ENCODE measurements at regions not wholly inside any gene's neighbourhood (a gene's known extent, or its start where the extent isn't known, plus 50 kb on each side); places are given as distances from the start of the nearest gene placed in this dataset.

DNA sequence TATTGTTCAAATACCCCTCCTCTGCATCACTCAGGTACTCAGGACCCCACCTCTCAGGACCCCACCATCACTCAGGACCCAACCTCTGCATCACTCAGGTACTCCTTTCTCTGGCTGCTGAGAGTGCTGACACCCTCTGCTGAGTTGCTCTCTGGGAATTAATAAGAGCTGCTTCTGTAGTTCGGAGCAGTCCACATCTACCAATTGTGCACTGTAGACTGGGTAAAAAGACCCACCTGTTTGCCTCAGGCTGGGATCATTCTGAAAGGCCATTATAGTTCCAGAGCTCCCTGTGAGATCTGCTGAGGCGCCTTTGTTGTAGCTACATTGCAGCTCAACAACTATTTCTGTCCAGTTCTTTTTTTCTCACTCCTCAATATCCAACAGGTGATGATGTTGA is 276.3 kb upstream of the MYOCD start:
- Histone ChIP-seq H3K9me3 (no peaks in the 10 kb centered on the region), H3K36me3 (no peaks in the 10 kb centered on the region), H3K27me3 (no peaks in the 10 kb centered on the region), H3K4me1 (no peaks in the 10 kb centered on the region), H3K27ac (no peak overlapping the region), H3K4me3 (no peak overlapping the region)
- DNase-seq: no peak
- in situ Hi-C loops (cut with MboI; ENCODE audit: low pct_ligation_motif_present in 1 of 4, low pct_unique_long_range_greater_than_20kb in 1 of 4, low sequenced_read_pairs in 3 of 4) (no loop called here), intact Hi-C loops (cut with DNase I; ENCODE audit: low total_unique reads) (no loop called here)
- TF ChIP-seq POLR2A (IDR thresholded peaks at IDR 0.05) (no peak), POLR2AphosphoS5 (IDR thresholded peaks at IDR 0.05) (no peak), EP300 (IDR thresholded peaks at IDR 0.05; ENCODE audit: low read depth) (no peak)
- TF ChIP-seq, protein P1, sequence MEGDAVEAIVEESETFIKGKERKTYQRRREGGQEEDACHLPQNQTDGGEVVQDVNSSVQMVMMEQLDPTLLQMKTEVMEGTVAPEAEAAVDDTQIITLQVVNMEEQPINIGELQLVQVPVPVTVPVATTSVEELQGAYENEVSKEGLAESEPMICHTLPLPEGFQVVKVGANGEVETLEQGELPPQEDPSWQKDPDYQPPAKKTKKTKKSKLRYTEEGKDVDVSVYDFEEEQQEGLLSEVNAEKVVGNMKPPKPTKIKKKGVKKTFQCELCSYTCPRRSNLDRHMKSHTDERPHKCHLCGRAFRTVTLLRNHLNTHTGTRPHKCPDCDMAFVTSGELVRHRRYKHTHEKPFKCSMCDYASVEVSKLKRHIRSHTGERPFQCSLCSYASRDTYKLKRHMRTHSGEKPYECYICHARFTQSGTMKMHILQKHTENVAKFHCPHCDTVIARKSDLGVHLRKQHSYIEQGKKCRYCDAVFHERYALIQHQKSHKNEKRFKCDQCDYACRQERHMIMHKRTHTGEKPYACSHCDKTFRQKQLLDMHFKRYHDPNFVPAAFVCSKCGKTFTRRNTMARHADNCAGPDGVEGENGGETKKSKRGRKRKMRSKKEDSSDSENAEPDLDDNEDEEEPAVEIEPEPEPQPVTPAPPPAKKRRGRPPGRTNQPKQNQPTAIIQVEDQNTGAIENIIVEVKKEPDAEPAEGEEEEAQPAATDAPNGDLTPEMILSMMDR (IDR thresholded peaks at IDR 0.05): no peak
- 94% methylated on average over 2 of the region's 2 CpGs; no CpG with 5 or more reads in 1 of the 2 donors for WGBS, 2 donors (ENCODE audit: low coverage in 1 of 2)

DNA sequence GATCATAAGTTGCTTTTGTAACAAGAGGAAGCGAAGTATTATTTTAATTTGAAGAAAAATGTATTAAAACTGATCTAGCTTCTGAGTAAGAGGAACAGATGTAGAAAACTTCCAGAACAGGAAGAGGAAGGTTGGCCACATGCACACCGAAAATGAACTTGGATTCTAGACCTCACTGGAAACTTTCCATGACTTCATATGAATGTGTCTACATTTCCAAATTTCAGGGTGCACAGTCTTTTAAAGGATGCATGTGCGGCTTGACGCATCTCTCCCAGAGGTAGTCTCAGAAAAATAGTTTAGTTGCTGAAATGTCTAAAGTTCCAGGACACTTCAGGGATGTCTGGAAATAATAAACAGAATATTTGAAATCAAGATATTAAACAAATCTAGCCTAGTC is 275.1 kb upstream of the MYOCD start:
- WGBS, 2 donors (ENCODE audit: low coverage in 1 of 2): 81% methylated on average over 4 of the region's 4 CpGs
- no peak for DNase-seq
- in situ Hi-C loops (cut with MboI; ENCODE audit: low pct_ligation_motif_present in 1 of 4, low pct_unique_long_range_greater_than_20kb in 1 of 4, low sequenced_read_pairs in 3 of 4): no loop called here

DNA sequence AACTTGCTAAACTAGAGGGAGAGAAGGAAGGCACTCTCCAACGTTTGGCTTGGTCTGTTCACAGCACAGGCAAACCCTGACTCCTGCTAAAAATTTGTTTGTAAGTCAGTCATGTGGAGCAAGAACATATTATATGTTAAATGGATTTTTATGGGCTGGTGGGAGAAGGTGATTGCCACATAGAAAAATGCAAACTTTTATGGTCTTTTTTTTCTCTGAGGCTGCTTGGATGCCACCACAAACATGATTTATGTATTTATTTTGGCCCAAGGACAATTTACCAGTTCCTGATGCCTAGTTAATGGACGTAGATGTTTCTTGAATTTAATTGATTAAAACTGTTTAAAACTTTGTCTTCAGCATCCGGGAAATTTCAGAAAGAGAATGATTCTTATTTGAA is 274.2 kb upstream of the MYOCD start:
- in situ Hi-C loops (cut with MboI; ENCODE audit: low pct_ligation_motif_present in 1 of 4, low pct_unique_long_range_greater_than_20kb in 1 of 4, low sequenced_read_pairs in 3 of 4): no loop called here
- no peaks in the 10 kb centered on the region for H3K36me3 ChIP-seq
- H3K27ac ChIP-seq: no peak overlapping the region
- no peak for DNase-seq
- no peaks in the 10 kb centered on the region for H3K4me1 ChIP-seq
- intact Hi-C loops (cut with DNase I; ENCODE audit: low total_unique reads): no loop called here
- no peaks in the 10 kb centered on the region for H3K9me3 ChIP-seq
- H3K4me3 ChIP-seq: no peak overlapping the region
- H3K27me3 ChIP-seq: no peaks in the 10 kb centered on the region
- TF ChIP-seq EP300 (IDR thresholded peaks at IDR 0.05; ENCODE audit: low read depth) (no peak), POLR2AphosphoS5 (IDR thresholded peaks at IDR 0.05) (no peak), POLR2A (IDR thresholded peaks at IDR 0.05) (no peak)
- TF ChIP-seq, protein P1 (IDR thresholded peaks at IDR 0.05): no peak
- WGBS, 2 donors (ENCODE audit: low coverage in 1 of 2): 39 to 41% methylated on average over 3 of the region's 3 CpGs

More for the DNA sequence above, 275.1 kb upstream of the MYOCD start:
- H3K27ac ChIP-seq: no peak overlapping the region
- H3K27me3 ChIP-seq: no peaks in the 10 kb centered on the region
- H3K36me3 ChIP-seq: no peaks in the 10 kb centered on the region
- no peaks in the 10 kb centered on the region for H3K4me1 ChIP-seq
- H3K9me3 ChIP-seq: no peaks in the 10 kb centered on the region
- TF ChIP-seq EP300 (IDR thresholded peaks at IDR 0.05; ENCODE audit: low read depth): no peak
- TF ChIP-seq POLR2A (IDR thresholded peaks at IDR 0.05): no peak
- TF ChIP-seq POLR2AphosphoS5 (IDR thresholded peaks at IDR 0.05): no peak
- intact Hi-C loops (cut with DNase I; ENCODE audit: low total_unique reads): no loop called here
- no peak overlapping the region for H3K4me3 ChIP-seq

DNA sequence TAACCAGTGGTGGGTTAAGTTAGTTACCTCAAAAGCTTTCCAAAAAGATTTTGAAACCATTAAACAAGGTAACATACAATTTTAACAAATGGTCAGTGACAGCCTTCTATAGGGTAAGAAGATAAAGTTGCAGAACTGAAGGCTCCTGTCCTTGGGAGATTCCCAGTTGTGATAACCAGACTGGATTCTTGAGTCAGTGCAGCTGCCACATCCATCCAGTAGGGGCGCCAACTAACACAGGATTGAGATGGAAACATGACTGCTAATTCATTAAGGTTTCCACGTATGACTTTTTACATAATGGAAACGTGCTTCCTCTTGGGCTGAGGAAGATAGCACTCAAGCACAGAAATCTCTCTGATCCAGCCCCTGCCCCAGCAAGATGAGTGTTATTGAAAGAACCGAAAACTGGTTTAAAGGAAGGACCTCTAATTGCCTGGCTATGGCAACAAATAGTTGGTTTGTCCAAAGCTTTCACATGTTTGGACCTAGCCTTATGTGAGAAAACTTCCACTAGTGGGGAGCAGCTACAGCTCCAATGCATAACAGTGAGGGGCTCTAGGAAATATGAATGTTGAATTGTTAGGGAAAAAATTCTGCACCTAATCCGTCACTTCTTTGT is 269.8 kb upstream of the MYOCD start:
- Histone ChIP-seq H3K9me3 (no peaks in the 10 kb centered on the region), H3K27me3 (no peaks in the 10 kb centered on the region), H3K36me3 (no peaks in the 10 kb centered on the region), H3K4me3 (no peak overlapping the region), H3K4me1 (no peaks in the 10 kb centered on the region), H3K27ac (no peak overlapping the region)
- TF ChIP-seq EP300 (IDR thresholded peaks at IDR 0.05; ENCODE audit: low read depth): no peak
- TF ChIP-seq, protein P1 (IDR thresholded peaks at IDR 0.05): peak; percentile 19 to 53 (median 28)
- in situ Hi-C loops (cut with MboI; ENCODE audit: low pct_ligation_motif_present in 1 of 4, low pct_unique_long_range_greater_than_20kb in 1 of 4, low sequenced_read_pairs in 3 of 4): no loop called here
- WGBS, 2 donors (ENCODE audit: low coverage in 1 of 2): 66 to 73% methylated on average over 5 of the region's 5 CpGs
- no peak for DNase-seq
- intact Hi-C loops (cut with DNase I; ENCODE audit: low total_unique reads): no loop called here
